ENCODE measurements at regions not wholly inside any gene's neighbourhood (a gene's known extent, or its start where the extent isn't known, plus 50 kb on each side); places are given as distances from the start of the nearest gene placed in this dataset.
"Not testable (repeated sequence)": the region's sequence is repeated elsewhere in the genome, so short reads cannot be mapped to it uniquely, and the experiment has no call there.

DNA sequence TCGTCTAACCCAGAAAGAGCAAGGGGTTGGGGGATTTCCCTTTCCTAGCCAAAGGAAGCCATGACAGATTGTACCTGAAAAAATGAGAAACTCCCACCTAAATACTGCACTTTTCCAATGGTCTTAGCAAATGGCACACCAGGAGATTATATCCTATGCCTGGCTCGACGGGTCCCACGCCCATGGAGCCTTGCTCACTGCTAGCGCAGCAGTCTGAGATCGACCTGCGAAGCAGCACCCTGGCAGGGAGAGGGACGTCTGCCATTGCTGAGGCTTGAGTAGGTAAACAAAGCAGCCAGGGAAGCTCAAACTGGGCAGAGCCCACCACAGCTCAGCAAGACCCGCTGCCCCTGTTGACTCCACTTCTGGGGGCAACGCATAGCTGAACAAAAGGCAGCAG lies 89.9 kb downstream of the MTERF1 start:
- not testable (repeated sequence) for DNase-seq

- no peak for DNase-seq
Measured at GRCh38 chr7:91796122-91796521, 84.4 kb downstream of the MTERF1 start.

DNA sequence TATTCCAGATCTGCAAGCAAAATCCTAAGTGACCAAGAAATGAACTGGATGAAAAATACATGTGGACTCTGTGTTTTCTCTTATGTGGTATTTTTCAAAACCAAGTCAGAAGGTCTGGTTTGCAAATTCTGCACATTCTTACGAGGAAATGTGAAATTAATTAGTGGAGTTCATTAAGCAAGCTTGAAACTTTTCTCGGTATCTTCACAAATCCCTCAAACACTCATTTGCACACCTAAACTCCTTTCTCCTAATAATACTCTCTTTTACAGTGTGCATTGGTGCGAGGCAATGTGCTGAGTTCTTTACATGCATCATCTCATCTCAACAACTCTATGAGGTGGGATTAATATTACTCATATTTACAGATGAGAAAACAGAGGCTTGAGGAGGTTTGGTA lies 82.1 kb downstream of the MTERF1 start:
- no peak for DNase-seq

DNA sequence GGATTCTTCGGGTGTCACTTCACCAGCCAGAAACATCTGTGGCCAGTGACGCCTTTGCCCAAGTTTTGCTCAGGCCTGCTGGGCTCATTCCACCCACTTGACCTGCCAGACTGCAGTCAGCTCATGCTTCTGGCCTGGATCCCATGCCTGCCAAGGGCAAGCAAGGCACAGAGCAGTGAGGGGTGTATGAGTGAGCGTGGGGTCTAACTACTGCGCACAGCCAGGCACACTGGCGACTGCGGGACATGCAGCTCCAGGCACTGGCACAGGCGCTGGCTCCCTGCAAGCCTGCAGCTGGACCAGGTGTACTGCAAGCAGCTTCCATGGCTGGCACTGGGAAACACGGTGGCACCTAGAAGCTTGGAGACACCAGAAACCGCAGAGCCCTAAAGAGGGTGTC lies 80.1 kb downstream of the MTERF1 start:
- no peak for DNase-seq

DNA sequence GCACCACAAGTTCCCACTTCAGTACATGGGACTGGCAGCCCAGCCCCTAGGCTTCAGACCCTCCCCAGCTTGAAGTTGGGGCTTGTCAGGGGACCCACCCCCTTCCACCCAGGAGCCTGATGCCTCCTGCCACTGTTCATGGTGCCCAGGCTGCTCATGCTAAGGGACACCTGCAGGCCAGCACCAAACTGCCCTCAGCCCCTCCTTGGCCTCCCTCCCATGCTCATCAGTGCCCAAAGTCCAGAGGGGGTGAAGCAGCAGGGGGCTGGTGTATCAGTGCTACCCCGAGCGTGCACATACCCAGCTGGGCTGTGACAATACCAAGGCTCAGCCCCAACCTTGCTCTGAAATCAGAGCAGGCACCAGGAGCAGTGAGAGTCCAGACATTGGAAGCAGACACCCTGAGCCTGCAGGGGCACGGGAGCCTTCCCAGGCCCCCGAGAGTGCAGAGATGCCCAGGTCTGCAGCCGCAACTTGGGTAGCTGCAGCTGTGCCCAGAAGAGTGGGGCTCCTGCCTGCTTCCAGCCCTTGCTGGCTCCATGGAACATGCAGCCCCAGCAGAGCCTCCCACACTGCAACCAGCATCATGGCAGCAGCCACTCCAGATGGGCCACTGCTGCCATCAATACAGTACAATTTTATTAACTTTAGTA lies 79.0 kb downstream of the MTERF1 start:
- DNase-seq = no peak

- no peak for DNase-seq
Measured at GRCh38 chr7:91811236-91811635, 69.3 kb downstream of the MTERF1 start.

DNA sequence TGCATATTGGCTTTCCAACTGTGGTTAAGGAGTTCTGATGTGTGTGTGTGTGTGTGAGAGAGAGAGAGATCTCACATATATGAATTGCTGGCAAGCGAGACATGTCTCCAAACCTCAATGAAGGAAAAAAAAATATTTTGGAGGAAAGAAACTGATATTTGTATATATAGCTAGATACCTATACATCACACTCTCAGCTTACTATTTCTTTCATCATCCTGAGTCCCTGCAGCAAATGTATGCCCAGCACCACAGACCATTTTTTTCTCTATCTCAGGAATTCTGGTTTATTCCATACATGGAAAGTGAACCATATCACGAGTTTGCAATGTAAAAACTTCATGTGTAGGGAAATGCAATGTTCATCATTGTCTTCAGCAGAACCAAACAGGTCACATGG lies 68.9 kb downstream of the MTERF1 start:
- no peak for DNase-seq

DNA sequence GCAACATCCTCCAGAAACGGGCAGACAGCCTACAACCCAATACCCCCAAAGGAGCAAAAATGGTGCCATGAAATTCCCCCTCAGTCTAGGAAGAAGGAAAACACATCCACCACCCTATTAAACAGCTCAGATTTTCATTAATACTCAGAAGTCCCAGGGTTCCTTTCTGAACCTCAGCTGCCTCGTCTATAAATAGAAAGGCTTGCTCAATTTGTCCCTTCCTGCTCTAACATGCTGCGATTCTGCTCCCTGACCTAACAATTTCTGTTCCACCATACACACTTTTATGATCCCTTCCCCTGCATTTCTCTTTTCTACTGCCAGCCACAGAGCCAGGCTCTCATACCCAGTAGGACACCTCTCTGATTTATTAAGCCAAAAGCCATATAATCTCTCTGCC lies 68.1 kb downstream of the MTERF1 start:
- no peak for DNase-seq

GRCh38 chr7:91814189-91814588 lies 66.3 kb downstream of the MTERF1 start:
- DNase-seq = no peak

Measured in AML-193 (cell line).